ENCODE measurements at regions not wholly inside any gene's neighbourhood (a gene's known extent, or its start where the extent isn't known, plus 50 kb on each side); places are given as distances from the start of the nearest gene placed in this dataset.
"Not testable (repeated sequence)": the region's sequence is repeated elsewhere in the genome, so short reads cannot be mapped to it uniquely, and the experiment has no call there.

DNA sequence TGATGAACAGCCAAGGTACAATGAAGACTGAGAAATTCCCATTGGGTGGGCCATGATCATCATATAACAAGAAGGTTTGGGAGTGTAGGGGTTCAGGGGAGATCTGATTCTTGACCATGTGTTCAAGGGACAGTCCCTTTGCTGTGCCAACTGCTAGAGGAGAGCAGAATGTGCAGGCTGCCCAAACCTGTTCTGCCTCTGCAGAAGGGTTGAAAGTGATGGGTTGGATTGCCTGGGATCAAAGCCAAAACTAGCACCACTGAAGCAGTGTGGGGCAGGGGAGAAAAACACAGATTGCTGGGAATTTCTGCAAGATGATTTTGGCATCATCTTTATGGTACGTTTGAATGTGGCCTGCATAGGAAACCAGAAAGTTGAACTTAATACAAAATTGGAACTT is 303.9 kb downstream of the OTUD1 start:
- in situ Hi-C loops (cut with HindIII; ENCODE audit: low sequenced_read_pairs): no loop called here

DNA sequence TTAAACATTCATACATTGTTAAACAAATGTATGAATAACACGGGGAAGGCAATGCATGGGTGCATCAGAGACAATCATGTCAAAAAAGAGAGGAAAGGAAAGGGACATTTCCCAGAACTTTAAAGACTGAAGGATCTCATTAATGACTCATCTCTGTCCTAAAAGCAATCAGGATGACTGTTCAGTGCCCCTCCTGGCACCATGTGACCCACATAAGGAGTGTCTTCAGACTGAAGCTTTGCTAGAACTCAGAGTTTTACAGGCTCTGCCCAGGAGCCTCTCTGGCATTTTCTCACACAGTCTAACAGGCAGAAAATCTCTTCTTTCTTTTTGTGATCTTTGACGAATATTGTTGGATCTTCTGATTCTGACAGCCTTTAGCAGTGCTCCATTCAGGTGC is 315.3 kb downstream of the OTUD1 start:
- in situ Hi-C loops (cut with HindIII; ENCODE audit: low sequenced_read_pairs): no loop called here

DNA sequence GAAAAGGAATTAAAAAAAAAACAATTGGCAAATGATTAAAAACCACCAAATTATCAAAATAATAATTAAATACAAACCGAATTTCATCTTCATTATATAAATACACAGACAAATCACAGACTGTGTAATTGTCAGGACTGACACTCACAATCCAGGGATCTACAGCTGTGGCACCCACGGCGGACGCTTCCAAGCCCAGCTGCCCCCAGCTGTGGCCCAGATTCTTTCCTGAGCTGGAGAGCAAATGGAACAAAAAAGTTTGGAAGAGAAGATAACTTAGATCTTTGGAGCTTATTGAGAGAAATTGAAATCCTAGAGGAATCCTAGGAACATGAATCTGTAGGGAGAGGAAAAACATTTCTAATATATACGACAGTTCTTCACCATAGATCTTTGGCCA is 316.1 kb downstream of the OTUD1 start:
- in situ Hi-C loops (cut with HindIII; ENCODE audit: low sequenced_read_pairs): no loop called here

DNA sequence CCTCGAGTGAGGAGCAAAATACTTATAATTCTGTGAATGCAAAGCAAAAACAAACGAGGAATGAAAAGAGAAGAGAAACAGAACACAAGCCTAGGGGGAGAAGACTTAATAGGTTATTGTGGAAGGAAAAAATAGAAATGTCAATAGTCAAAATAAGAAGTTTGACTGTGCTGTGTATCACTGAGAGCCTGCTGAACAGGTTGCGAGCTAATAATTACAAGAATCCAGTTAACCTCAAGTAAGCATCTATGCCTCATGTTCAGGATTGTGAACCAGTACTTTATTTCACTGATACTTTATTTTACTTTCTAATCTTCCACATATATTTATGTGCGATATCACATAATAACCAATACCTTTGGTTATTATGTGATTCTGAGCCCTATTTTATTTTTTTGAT is 316.7 kb downstream of the OTUD1 start:
- in situ Hi-C loops (cut with HindIII; ENCODE audit: low sequenced_read_pairs): no loop called here

DNA sequence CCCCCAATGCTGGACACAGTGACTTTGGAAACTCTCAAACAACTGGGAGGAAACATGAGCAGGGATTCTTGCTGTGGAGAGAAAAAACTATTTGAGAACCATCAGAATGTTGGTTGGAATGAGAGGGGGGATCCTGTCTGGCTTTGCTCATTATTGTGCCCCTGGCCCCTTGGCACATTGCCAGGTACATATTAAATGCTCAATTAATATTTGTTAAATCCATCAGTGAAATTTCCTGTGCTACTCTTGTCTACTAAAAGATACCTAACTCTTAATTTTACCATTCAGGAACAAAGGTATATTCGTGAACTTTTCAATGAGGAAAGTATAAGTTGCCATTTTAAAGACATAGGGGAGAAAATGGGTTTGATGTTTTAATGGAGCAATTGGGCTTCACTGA is 329.4 kb downstream of the OTUD1 start:
- in situ Hi-C loops (cut with HindIII; ENCODE audit: low sequenced_read_pairs): no loop called here

DNA sequence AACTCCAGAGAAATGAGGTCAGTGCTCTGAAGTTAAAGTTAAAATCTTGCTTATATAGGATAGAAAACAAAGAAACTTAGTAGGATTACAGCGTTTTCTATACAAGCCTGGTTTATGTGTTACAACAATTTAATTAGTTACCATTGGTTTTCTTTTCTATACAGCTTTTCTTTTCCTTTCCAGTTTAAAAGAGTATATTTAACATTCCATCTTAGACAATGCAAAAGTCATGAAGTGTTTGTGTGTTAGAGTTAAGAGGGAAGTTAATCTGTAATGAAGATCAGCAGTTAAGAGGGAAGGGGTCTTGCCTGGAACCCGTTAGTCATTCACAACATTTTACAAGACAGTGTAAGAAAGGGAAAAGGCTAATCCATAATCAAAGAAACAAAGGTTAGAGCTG is 338.3 kb downstream of the OTUD1 start:
- in situ Hi-C loops (cut with HindIII; ENCODE audit: low sequenced_read_pairs): no loop called here

DNA sequence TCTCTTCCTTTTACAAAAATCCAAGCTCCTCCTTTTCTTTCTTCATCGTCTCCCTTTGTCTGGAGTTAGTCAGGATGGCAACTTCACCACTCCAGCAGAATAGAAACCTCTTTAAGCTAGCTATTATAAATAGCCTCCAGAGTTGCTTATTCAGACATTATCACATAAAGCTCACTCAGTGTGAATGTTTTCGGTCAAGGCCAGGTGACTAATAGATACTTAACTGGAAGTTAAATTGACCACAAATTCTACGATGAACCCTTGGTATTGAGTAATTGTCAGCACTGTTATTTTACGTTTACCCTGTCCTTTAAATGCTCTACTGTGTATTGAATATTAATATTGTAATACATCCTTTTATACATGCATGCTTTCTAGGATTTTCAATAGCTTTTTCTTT is 340.4 kb downstream of the OTUD1 start:
- in situ Hi-C loops (cut with HindIII; ENCODE audit: low sequenced_read_pairs): no loop called here

DNA sequence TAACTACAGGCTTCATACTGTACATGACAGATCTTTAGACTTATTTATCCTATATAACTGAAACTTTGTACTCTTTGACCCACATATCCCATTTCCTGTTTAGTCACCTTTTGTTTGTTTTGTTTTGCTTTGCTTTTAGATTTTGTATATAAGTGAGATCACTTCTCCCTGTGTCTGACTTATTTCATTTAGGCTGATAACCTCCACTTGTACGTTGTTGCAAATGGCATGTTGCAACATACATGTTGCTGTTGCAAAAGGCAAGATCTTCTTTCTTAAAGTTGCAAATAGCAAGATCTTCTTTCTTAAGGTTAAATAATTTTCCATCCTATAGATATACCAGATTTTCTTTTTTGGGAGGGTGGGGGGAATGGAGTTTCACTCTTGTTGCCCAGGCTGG is 341.5 kb downstream of the OTUD1 start:
- in situ Hi-C loops (cut with HindIII; ENCODE audit: low sequenced_read_pairs): no loop called here

DNA sequence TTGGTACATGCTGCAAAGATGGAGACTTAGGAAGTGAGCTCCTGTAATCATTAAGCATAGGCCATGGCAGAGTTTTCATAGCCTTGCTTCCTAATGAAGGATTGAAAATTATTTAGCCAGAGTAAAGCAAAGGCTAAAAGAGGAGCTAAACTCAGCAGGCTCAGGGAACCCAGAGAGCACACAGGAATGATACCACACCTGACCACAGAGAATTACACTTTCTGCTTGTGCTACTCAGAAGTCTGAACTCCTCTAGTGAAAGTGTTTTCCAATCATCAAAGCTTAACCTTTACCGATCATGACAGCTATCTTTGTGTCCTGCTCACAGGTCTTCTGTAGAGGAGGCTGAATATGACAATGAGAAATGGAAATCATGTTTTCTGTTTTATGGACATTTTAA is 347.7 kb downstream of the OTUD1 start:
- in situ Hi-C loops (cut with HindIII; ENCODE audit: low sequenced_read_pairs): no loop called here

DNA sequence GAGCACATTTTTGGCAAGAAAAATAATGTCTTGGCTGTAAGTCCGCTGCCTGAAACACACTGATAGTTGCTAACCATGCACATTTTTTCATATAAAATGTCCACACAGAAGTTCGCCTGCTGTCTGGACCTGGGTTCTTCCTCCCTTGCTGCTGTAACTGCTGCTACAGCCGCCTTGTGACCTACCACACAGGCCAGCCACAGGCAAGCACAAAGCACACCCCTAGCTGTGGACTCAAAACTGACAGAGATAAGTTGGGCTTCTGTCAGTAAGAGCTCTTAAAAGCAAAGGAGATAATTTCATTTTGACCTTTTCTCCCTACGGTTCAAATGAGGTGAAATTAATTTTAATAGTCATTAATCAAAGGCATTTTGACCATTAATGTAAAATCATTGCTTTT is 354.7 kb downstream of the OTUD1 start:
- in situ Hi-C loops (cut with HindIII; ENCODE audit: low sequenced_read_pairs): no loop called here

DNA sequence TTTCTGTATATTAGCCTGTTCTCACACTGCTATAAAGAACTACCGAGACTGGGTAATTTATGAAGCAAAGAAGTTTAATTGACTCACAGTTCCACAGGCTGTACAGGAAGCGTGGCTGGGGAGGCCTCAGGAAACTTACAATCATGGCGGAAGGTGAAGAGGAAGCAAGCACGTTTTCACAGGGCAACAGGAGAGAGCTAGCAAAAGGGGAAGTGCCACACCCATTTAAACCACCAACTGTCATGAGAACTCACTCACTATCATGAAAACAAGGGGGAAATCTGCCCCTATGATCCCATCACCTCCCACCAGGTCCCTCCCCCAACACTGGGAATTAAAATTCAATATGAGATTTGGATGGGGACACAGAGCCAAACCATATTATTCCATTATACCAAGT is 358.6 kb downstream of the OTUD1 start:
- in situ Hi-C loops (cut with HindIII; ENCODE audit: low sequenced_read_pairs): not testable (repeated sequence)

DNA sequence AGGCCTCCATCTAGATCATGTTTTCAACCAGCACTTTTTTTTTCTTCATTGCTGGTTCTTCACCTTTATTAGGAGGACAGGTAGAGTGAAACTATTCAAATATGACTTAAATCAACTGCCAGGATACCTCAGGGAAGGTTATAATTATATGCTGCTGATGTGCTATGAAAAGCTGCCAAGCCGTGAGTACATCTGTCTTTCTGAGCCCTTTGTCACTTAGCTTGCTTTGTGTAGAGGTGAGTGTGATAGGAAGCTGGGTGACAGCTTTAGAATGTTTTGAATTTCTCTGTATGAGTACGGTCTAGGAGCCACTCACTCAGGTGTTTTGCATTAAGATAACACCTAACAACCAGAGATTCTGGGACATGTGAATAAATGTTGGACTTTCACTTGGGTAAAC is 365.2 kb downstream of the OTUD1 start:
- in situ Hi-C loops (cut with HindIII; ENCODE audit: low sequenced_read_pairs): no loop called here

DNA sequence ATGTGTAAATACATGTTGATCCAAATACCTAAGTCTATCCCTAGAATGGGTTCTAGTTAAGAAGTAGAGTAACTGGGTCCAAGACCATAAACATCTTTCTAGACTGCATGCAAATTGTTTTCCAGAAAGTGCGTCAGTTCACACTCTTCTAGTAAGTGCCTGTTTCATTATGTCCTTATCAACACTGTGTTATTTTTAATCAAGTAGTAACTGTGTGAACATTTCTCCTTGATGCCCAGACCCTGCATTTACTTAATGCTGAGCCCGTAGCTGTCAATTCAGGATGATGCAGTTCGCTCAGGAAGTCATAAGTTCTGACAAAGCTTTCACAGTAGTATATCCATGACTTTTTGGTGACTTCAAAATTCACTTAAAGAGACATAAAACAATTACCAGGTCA is 374.8 kb downstream of the OTUD1 start:
- in situ Hi-C loops (cut with HindIII; ENCODE audit: low sequenced_read_pairs): no loop called here

DNA sequence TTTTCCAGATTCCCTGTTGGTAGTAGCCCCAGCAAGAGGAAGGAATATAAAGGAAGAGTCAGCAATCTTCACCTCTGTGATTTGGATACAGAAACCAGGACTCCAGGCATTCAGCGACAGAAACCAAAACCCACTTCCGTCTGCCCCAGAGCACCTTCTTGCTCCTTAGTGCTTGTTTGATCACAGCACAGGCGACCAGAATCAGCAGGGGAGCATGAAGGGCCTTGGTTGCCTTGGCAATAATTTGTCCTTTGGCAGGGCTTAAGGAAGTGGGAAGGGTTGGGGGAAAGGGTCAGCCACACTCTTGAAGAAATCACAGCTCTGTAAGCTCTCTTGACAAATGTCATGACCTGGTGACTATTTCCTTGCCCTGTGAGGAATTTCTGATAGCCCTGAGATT is 379.6 kb downstream of the OTUD1 start:
- in situ Hi-C loops (cut with HindIII; ENCODE audit: low sequenced_read_pairs): no loop called here

DNA sequence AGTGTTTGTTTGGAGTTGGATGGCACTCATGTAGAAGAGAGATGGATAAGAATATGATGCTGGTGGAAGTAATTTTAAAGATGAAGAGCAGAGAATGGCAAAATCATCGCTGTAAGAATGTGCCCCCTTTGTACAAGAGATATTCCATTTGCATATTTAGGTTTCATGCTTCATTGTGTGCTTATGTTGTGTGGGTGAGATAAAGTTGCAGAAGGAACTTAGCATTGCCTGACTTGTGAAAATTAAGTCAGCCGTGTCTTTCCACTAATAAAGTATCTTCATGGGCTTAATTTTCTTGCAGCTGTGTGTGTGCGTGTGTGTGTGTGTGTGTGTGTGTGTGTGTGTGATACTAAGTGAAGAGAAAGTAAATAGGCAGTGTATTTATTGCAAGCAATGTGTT is 381.9 kb downstream of the OTUD1 start:
- in situ Hi-C loops (cut with HindIII; ENCODE audit: low sequenced_read_pairs): no loop called here

DNA sequence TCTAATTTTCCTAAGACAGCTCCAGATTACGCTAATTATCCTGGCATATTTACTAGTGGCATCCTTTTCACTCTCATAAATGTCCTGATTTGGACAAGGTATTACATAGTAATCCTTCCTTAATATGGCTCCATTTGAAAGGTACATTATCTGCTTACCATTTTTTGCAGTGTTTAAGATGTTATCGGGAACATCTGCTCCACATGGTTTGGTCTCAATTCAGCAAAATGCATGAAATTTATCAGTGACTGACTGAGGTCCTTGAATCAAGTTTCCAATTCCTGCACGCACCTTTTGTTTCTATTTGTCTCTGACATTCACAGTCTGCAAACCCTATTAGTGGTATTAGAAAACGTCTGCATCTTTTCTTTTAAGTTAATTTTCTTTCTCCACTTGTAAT is 384.1 kb upstream of the KIAA1217 start:
- in situ Hi-C loops (cut with HindIII; ENCODE audit: low sequenced_read_pairs): no loop called here

DNA sequence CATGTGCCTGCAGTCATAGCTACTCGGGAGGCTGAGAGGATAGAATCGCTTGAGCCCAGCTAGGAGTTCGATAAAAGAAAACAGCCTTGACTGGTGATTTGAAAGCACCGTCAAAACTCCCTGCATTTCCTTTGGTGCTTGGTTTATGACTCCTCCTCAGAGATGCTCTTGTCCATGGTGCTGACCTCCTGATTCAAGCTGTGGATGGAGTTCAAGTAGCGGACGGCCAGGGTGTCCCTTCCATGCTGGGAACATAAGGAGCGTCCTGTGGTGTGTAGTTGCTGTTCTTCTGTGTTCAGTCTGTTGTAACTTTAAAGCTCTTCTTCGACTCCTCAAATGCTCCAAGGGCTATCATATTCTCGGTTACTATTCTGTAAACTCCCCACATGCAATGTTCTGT is 382.5 kb upstream of the KIAA1217 start:
- in situ Hi-C loops (cut with HindIII; ENCODE audit: low sequenced_read_pairs): no loop called here

DNA sequence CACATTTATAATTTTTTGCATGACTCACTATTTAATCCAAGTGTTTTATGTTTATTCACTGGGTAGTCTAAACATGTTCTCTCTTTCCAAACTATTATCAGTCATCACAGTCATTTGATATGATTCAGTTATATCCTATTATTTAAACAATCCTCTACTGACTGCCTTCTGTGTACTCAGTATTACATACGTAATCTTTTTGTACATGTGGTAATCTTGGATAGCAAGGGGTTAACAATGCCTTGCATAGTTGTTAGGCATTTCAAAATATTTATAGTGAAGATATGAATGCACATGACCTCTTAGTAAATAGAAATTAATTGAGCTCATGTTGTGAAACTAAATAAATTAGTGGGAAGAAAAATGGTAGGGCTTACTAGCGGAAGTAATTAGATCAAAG is 379.4 kb upstream of the KIAA1217 start:
- in situ Hi-C loops (cut with HindIII; ENCODE audit: low sequenced_read_pairs): no loop called here

DNA sequence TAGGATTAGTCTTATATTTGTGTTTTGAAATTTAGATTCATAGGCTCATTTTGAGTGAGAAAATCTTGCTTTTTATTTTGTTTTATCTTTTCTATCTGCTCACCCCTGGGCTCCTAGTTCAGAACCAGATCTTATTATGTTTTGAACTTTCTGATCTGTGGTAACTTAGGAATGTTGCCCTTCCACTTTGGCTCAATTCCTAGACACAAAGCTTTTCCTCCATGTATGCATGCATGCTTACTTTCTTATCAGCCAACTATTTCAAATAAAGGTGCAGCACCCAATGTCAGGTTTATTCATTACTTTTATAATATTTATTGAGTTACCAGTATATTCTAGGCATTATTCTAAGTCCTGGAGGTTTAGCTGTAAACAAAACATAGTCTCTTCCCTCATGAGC is 374.8 kb upstream of the KIAA1217 start:
- in situ Hi-C loops (cut with HindIII; ENCODE audit: low sequenced_read_pairs): loop anchor here (10.0 kb wide), 1 partner anchor 91 kb away; no protein-coding TSS in a partner anchor

DNA sequence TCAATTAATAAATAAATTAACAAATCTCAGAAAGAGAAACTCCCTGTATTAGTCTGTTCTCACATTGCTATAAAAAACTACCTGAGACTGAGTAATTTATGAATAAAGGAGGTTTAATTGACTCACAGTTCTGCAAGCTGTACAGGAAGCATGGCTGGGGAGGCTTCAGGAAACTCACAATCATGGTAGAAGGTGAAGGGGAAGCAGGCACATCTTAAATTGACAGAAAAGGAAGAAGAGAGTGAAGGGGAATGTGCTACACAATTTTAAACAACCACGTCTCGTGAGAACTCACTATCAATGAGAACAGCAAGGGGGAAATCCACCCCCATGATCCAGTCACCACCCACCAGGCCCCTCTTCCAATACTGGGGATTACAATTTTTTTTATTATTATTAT is 358.3 kb upstream of the KIAA1217 start:
- in situ Hi-C loops (cut with HindIII; ENCODE audit: low sequenced_read_pairs): no loop called here

DNA sequence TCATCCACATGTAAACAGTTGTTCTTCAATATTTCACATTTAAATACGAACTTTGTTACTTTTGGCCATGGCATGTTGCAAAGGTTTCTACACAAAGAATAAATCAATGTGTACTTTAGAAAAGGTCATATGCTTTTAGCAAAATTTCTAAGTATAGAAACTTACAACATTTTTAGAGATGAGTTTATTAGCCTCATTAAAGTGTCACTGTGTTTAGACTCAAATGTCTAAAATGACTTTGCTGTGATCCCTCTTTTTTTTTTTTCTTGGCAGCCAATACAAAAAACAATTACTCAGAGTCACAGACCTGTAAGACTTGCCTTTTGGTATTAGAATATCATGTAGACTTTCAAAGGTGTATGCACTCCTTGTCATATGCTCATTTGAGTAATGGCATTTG is 349.3 kb upstream of the KIAA1217 start:
- in situ Hi-C loops (cut with HindIII; ENCODE audit: low sequenced_read_pairs): no loop called here

DNA sequence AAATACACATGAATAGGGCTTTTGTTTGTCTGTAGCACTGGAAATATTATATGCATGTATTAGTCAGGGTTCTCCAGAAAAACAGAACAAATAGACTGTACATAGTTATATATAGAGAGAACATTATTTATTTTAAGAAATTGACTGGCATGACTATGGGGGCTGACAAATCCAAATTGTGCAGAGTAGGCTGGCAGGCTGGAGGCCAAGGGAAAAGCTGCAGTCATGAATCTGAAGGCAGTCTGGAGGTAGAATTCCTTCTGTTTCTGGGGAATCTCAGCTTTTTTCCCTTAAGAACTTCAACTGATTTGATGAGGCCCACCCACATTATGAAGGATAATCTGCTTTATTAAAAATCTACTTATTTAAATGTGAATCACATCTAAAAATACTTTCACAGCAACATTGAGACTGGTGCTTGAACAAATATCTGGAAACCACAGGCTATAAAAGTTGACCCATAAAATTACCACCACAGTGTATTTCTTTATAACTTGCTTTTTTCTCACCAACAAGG is 344.2 kb upstream of the KIAA1217 start:
- in situ Hi-C loops (cut with HindIII; ENCODE audit: low sequenced_read_pairs): no loop called here

DNA sequence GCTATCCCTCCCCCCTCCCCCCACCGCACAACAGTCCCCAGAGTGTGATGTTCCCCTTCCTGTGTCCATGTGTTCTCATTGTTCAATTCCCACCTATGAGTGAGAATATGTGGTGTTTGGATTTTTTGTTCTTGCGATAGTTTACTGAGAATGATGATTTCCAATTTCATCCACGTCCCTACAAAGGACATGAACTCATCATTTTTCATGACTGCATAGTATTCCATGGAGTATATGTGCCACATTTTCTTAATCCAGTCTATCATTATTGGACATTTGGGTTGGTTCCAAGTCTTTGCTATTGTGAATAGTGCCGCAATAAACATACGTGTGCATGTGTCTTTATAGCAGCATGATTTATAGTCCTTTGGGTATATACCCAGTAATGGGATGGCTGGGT is 342.0 kb upstream of the KIAA1217 start:
- in situ Hi-C loops (cut with HindIII; ENCODE audit: low sequenced_read_pairs): not testable (repeated sequence)

DNA sequence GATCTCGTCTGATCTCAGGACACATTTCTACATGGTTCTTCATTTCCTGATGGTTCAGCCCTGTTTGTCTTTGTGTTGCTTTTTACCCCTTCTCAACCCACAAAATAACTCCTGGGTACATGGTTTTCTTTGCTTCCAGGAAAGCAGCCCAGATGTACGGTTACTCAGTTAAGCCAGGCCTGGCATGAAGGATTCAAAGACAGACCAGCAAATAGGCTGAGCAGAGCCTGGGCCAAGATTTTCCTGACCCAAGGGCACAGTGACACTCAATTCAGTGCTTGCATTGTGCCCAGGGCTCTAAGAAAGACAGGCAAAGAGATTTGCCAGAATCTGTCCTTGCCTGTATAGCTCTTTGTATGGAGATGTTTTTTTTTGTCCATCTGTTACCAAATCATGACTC is 340.8 kb upstream of the KIAA1217 start:
- in situ Hi-C loops (cut with HindIII; ENCODE audit: low sequenced_read_pairs): no loop called here

Data from DLD1 (cell line).